ENCODE measurements at regions not wholly inside any gene's neighbourhood (a gene's known extent, or its start where the extent isn't known, plus 50 kb on each side); places are given as distances from the start of the nearest gene placed in this dataset.

DNA sequence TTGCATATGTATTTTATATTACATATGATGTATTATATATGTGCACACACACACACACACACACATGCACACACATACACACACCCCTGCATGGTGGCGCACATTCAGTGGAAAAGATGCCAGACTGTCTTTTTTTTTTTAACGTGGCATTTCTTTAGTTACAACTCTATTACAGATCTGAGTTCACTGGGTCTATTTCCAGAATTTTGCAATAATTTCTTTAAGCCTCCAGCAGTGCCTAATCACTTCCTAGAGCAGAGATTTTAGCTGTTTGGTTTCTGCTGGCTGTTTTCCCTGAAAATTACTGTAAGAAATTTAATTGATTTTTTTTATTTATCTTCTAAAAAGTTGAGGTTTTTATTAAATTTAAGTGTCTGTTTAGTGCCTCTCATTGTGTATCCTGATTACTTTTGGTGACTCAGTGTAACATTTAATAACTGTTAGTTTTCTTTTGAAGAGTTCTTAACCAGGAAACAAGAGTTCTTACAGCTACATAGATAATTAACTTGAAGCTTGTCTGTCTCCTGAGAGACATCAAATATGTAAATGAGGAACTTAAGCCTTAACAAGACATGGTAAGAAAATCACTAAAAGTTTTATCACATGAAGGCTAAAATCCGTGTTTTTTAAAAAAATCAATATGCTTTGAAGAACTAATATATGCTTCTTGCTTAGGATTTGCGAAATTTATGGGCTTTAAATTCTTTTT is 232.0 kb downstream of the MDFIC start:
- TF ChIP-seq, protein P1, sequence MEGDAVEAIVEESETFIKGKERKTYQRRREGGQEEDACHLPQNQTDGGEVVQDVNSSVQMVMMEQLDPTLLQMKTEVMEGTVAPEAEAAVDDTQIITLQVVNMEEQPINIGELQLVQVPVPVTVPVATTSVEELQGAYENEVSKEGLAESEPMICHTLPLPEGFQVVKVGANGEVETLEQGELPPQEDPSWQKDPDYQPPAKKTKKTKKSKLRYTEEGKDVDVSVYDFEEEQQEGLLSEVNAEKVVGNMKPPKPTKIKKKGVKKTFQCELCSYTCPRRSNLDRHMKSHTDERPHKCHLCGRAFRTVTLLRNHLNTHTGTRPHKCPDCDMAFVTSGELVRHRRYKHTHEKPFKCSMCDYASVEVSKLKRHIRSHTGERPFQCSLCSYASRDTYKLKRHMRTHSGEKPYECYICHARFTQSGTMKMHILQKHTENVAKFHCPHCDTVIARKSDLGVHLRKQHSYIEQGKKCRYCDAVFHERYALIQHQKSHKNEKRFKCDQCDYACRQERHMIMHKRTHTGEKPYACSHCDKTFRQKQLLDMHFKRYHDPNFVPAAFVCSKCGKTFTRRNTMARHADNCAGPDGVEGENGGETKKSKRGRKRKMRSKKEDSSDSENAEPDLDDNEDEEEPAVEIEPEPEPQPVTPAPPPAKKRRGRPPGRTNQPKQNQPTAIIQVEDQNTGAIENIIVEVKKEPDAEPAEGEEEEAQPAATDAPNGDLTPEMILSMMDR (IDR thresholded peaks at IDR 0.05), result no peak
- no peak for TF ChIP-seq POLR2A (IDR thresholded peaks at IDR 0.05)
